HL-60 (cell line): ENCODE measurements at regions not wholly inside any gene's neighbourhood (a gene's known extent, or its start where the extent isn't known, plus 50 kb on each side); places are given as distances from the start of the nearest gene placed in this dataset.

Experiments
- DNase-seq, 2 experiments: peaks; one replicate each; pipeline ENCODE4 v3.0.0-alpha.2; 2010 to 2020; ENCODE audit warnings: low read depth in 1 of 2, low spot score in 1 of 2
- H3K27ac ChIP-seq: fragments of 250-450 bp; sonication (Bioruptor Pico); replicated peaks from 2 replicates; pipeline ENCODE4 v1.5.1; 2020; ENCODE audit warnings: mild to moderate bottlenecking, moderate library complexity
- H3K27me3 ChIP-seq: fragments of 250-450 bp; sonication (Bioruptor Pico); 2 replicates; pipeline ENCODE4 v1.5.1; 2021; ENCODE audit warnings: mild to moderate bottlenecking, moderate library complexity; ENCODE audit not compliant: insufficient read depth, poor library complexity, severe bottlenecking
- H3K4me3 ChIP-seq: replicated peaks from 2 replicates; pipeline ENCODE4 v1.5.1; 2011; ENCODE audit warnings: mild to moderate bottlenecking, control low read depth, low read length; ENCODE audit not compliant: insufficient read depth
- CTCF ChIP-seq: IDR thresholded peaks from one replicate; pipeline ENCODE4 v1.5.1; 2011; ENCODE audit warnings: low read length, control low read depth, inconsistent platforms; ENCODE audit not compliant: insufficient read depth
- GABPA ChIP-seq: IDR thresholded peaks from 2 replicates; pipeline ENCODE4 v1.6.1; 2012; ENCODE audit warnings: low read depth
- POLR2AphosphoS5 ChIP-seq: IDR thresholded peaks from 2 replicates; pipeline ENCODE4 v1.6.1; 2012; ENCODE audit warnings: low read depth
- REST ChIP-seq: IDR thresholded peaks from 2 replicates; pipeline ENCODE4 v1.6.1; 2012; ENCODE audit warnings: low read depth; ENCODE audit not compliant: insufficient replicate concordance
- SPI1 ChIP-seq: IDR thresholded peaks from 2 replicates; pipeline ENCODE4 v1.6.1; 2012; ENCODE audit warnings: low read depth, mild to moderate bottlenecking, borderline replicate concordance

GRCh38 chr18:78924301-78924700 lies 55.3 kb upstream of the SALL3 start:
- no peak overlapping the region for H3K4me3 ChIP-seq
- TF ChIP-seq POLR2AphosphoS5: no peak
- no peak for TF ChIP-seq GABPA
- TF ChIP-seq CTCF: no peak
- TF ChIP-seq REST: no peak
- no peak for TF ChIP-seq SPI1
- no peak overlapping the region for H3K27ac ChIP-seq
- no peaks in the 10 kb centered on the region for H3K27me3 ChIP-seq
- no peak for DNase-seq

DNA sequence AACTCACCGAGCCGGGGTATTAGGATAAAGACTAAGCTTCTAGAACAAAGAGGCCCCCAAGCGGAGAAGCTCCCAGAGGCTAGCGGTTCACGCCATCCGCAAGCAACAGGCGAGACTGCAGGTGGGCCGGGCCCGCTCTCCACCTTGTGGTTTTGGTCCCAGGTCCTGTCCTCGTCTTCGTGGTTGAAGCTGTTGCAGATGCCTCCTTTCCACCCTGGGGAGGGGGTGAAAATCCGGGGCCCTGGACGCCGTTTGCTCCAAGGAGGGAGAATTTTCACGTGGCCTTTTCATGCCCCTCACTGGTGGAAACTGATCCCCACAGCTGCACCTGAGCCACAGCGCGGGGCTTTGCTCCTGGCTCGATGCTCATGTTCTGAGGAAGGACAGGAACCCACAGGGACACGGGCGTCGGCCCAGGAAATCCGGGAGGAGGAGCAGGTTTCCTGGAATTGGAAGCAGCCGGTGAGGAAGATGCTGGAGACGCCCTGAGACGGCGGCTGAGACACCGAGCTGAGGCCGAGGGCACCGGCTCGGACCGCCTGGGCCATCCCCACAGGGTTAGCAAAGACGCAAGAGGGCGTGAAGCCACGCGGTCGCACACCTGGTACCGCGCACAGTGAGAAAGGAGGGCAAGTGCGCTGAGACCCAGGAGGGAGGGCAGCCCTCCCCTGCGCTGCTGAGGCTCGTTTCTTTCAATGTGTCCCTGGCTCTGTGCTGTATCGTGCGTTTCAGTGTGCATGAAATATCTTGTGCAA lies 54.7 kb upstream of the SALL3 start:
- no peak for TF ChIP-seq POLR2AphosphoS5
- TF ChIP-seq GABPA: no peak
- DNase-seq: no peak
- Histone ChIP-seq H3K4me3 (no peak overlapping the region), H3K27ac (no peak overlapping the region), H3K27me3 (no peaks in the 10 kb centered on the region)

DNA sequence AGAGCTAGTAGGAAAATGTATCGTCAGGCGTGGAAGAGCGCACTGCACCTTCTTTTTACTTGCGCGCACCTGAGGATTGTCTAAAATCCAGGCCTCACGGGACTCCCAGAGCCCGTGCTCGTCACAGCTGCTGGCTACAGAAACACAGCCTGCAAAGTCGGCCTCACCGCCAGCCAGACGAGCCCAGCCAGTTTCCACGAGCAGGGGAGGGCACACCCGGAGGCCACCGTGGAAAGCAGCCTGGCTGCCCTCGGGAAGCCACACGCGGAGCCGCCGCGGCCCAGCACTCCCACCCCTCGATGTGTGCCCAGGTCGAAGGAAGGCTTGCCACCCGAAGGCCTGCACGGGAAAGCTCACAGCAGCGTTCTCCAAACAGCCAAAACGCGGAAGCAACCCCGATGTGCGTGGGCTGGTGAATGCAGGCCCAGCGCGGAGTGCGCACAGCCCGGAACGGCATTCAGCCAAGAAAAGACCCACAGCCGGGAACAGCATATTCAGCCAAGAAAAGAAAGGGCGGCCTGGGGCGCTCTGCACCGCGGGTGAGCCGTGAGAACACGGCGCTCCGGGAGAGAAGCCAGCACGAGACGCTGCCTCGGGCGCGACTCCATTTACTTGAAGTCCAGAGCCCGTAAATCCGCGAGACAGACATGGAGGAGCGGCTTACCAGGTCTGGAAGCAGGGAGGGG lies 53.9 kb upstream of the SALL3 start:
- TF ChIP-seq REST (no peak), POLR2AphosphoS5 (no peak), SPI1 (no peak), GABPA (no peak), CTCF (no peak)
- Histone ChIP-seq H3K27me3 (no peaks in the 10 kb centered on the region), H3K27ac (no peak overlapping the region), H3K4me3 (no peak overlapping the region)
- DNase-seq: no peak

- H3K4me3 ChIP-seq: no peak overlapping the region
- no peak overlapping the region for H3K27ac ChIP-seq
- DNase-seq: no peak
- H3K27me3 ChIP-seq: no peaks in the 10 kb centered on the region
- TF ChIP-seq SPI1 (no peak), REST (no peak), GABPA (no peak), POLR2AphosphoS5 (no peak), CTCF (no peak)
Observed at GRCh38 chr18:78926243-78926615, 53.4 kb upstream of the SALL3 start.
